ENCODE measurements at regions not wholly inside any gene's neighbourhood (a gene's known extent, or its start where the extent isn't known, plus 50 kb on each side); places are given as distances from the start of the nearest gene placed in this dataset.

GRCh38 chr6:22910370-22910769 lies 341.0 kb downstream of the HDGFL1 start:
- TF ChIP-seq, protein P1, sequence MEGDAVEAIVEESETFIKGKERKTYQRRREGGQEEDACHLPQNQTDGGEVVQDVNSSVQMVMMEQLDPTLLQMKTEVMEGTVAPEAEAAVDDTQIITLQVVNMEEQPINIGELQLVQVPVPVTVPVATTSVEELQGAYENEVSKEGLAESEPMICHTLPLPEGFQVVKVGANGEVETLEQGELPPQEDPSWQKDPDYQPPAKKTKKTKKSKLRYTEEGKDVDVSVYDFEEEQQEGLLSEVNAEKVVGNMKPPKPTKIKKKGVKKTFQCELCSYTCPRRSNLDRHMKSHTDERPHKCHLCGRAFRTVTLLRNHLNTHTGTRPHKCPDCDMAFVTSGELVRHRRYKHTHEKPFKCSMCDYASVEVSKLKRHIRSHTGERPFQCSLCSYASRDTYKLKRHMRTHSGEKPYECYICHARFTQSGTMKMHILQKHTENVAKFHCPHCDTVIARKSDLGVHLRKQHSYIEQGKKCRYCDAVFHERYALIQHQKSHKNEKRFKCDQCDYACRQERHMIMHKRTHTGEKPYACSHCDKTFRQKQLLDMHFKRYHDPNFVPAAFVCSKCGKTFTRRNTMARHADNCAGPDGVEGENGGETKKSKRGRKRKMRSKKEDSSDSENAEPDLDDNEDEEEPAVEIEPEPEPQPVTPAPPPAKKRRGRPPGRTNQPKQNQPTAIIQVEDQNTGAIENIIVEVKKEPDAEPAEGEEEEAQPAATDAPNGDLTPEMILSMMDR (conservative IDR thresholded peaks at IDR 0.05), result no peak
- no peak for TF ChIP-seq ZFX (IDR thresholded peaks at IDR 0.05)
